ENCODE measurements at regions not wholly inside any gene's neighbourhood (a gene's known extent, or its start where the extent isn't known, plus 50 kb on each side); places are given as distances from the start of the nearest gene placed in this dataset.
A peak's percentile ranks its signal among the peaks of the same experiment; 100 is the strongest.

DNA sequence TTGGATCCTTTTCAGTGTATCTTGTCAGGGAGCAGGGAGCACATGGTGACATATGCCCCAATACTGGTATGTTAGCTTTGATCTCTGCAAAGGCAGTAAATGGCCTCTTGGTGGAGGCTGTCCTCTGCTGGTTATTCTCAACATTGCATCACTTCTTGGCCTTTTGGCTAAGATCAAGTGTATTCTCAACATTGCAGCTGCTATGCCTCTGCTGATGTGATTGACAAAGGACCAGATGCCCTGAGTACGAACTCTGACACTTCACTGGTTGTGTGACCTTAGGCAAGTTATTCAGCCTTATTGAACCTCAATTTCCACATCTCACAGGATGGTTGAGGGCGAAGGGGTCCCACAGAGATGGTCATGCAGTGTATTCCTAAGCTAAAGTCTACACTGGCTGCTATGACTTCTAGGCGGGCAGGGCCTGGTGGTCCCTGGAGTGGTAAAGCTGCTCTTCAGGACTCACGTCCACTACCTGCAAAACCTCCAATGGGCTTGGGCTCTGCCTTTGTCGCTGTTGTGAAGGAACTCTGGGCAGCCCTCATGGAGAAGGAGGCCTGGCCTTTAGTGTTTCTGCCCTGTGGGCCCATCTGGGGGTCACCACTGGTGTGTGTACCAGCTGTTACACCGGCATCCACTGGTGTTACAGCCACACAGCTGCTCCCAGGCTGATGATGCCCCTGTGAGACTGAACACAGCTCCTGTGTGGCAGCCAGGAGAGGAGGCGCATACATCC lies 64.8 kb downstream of the DNTTIP2 start:
- TF ChIP-seq, protein P1, sequence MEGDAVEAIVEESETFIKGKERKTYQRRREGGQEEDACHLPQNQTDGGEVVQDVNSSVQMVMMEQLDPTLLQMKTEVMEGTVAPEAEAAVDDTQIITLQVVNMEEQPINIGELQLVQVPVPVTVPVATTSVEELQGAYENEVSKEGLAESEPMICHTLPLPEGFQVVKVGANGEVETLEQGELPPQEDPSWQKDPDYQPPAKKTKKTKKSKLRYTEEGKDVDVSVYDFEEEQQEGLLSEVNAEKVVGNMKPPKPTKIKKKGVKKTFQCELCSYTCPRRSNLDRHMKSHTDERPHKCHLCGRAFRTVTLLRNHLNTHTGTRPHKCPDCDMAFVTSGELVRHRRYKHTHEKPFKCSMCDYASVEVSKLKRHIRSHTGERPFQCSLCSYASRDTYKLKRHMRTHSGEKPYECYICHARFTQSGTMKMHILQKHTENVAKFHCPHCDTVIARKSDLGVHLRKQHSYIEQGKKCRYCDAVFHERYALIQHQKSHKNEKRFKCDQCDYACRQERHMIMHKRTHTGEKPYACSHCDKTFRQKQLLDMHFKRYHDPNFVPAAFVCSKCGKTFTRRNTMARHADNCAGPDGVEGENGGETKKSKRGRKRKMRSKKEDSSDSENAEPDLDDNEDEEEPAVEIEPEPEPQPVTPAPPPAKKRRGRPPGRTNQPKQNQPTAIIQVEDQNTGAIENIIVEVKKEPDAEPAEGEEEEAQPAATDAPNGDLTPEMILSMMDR (IDR thresholded peaks at IDR 0.05), result peak; percentile 90 to 99 (median 98)
- TF ChIP-seq POLR2A (IDR thresholded peaks at IDR 0.05), result no peak
